ENCODE measurements at regions not wholly inside any gene's neighbourhood (a gene's known extent, or its start where the extent isn't known, plus 50 kb on each side); places are given as distances from the start of the nearest gene placed in this dataset.

DNA sequence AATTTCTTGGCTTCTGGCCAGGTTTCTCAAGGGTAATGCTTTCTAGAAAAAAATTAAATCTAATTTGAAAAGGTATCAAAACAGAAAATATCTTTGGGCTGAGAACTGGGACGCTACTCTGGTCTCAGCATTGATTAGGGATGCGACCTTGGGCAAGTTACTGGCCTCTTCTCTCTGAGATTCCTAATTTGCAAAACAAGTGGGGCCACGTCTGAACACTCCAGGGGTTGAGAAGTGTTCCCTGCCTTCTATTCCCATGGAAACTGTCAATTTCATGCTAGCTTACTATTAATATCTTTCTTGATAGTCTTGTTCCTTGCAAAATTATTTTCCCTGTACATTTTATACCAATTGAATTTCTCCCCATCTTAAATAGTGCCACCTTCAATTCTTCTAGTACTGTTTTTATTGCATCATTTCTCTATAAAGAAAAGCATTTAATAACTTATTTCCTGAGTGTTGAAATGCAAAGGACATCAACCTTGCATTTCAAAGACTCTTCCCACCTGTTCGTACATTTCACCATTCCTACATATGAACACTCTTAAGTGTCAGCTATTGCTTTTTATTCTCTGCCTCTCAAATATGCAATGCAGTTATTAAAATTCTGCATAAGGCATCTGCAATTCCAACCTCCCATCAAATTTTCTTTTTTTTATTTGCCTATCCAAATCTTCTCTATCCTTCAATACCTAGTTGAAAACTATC, 118.3 kb upstream of the DSEL start:
- DNase-seq (ENCODE audit: low spot score), result no peak
- H3K27ac ChIP-seq (ENCODE audit: low read depth in 1 of 2, low read length in 2 of 2), result no peak overlapping the region
- no peak for TF ChIP-seq RAD21 (IDR thresholded peaks at IDR 0.05)
- no peak for TF ChIP-seq YY1 (IDR thresholded peaks at IDR 0.05)
- no peak for TF ChIP-seq JUND (IDR thresholded peaks at IDR 0.05)
- TF ChIP-seq, protein P1, sequence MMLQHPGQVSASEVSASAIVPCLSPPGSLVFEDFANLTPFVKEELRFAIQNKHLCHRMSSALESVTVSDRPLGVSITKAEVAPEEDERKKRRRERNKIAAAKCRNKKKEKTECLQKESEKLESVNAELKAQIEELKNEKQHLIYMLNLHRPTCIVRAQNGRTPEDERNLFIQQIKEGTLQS (IDR thresholded peaks at IDR 0.05), result no peak
- TF ChIP-seq, protein P2, sequence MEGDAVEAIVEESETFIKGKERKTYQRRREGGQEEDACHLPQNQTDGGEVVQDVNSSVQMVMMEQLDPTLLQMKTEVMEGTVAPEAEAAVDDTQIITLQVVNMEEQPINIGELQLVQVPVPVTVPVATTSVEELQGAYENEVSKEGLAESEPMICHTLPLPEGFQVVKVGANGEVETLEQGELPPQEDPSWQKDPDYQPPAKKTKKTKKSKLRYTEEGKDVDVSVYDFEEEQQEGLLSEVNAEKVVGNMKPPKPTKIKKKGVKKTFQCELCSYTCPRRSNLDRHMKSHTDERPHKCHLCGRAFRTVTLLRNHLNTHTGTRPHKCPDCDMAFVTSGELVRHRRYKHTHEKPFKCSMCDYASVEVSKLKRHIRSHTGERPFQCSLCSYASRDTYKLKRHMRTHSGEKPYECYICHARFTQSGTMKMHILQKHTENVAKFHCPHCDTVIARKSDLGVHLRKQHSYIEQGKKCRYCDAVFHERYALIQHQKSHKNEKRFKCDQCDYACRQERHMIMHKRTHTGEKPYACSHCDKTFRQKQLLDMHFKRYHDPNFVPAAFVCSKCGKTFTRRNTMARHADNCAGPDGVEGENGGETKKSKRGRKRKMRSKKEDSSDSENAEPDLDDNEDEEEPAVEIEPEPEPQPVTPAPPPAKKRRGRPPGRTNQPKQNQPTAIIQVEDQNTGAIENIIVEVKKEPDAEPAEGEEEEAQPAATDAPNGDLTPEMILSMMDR (IDR thresholded peaks at IDR 0.05; ENCODE audit: low read depth, low read length, missing input control), result no peak
- TF ChIP-seq HNF4A (conservative IDR thresholded peaks at IDR 0.05), result no peak
- no peak for TF ChIP-seq RXRA (IDR thresholded peaks at IDR 0.05)
- no peak for TF ChIP-seq SP1 (IDR thresholded peaks at IDR 0.05)
- no peak for TF ChIP-seq FOXA2 (IDR thresholded peaks at IDR 0.05)
- WGBS, result 68% methylated on average over 4 of the region's 4 CpGs
- H3K36me3 ChIP-seq (ENCODE audit: control insufficient read depth in 4 of 4, insufficient read depth in 3 of 4, low read depth in 1 of 4, low read length in 3 of 4), result no peaks in the 10 kb centered on the region
- no peaks in the 10 kb centered on the region for H3K4me1 ChIP-seq (ENCODE audit: control insufficient read depth in 4 of 4, insufficient read depth in 4 of 4, low read length in 3 of 4)
- no peak overlapping the region for H3K4me3 ChIP-seq (ENCODE audit: low read depth in 1 of 3, low read length in 3 of 3)
- no peak overlapping the region for H3K9ac ChIP-seq (ENCODE audit: low read depth in 1 of 2, low read length in 2 of 2)
- H3K27me3 ChIP-seq (ENCODE audit: control insufficient read depth in 4 of 4, insufficient read depth in 4 of 4, low read length in 3 of 4), result no peaks in the 10 kb centered on the region
- no peaks in the 10 kb centered on the region for H3K9me3 ChIP-seq (ENCODE audit: control insufficient read depth in 4 of 4, low read length in 3 of 4)

GRCh38 chr18:67633939-67634338, 117.4 kb upstream of the DSEL start:
- DNase-seq (ENCODE audit: low spot score), result no peak
- Histone ChIP-seq H3K4me1 (ENCODE audit: control insufficient read depth in 4 of 4, insufficient read depth in 4 of 4, low read length in 3 of 4) (no peaks in the 10 kb centered on the region), H3K27me3 (ENCODE audit: control insufficient read depth in 4 of 4, insufficient read depth in 4 of 4, low read length in 3 of 4) (no peaks in the 10 kb centered on the region), H3K27ac (ENCODE audit: low read depth in 1 of 2, low read length in 2 of 2) (no peak overlapping the region), H3K9me3 (ENCODE audit: control insufficient read depth in 4 of 4, low read length in 3 of 4) (no peaks in the 10 kb centered on the region), H3K9ac (ENCODE audit: low read depth in 1 of 2, low read length in 2 of 2) (no peak overlapping the region), H3K4me3 (ENCODE audit: low read depth in 1 of 3, low read length in 3 of 3) (no peak overlapping the region), H3K36me3 (ENCODE audit: control insufficient read depth in 4 of 4, insufficient read depth in 3 of 4, low read depth in 1 of 4, low read length in 3 of 4) (no peaks in the 10 kb centered on the region)
- 90% methylated on average over 6 of the region's 6 CpGs for WGBS
- no peak for TF ChIP-seq FOXA1 (IDR thresholded peaks at IDR 0.05)
- no peak for TF ChIP-seq RAD21 (IDR thresholded peaks at IDR 0.05)
- TF ChIP-seq NR2F2 (IDR thresholded peaks at IDR 0.05), result no peak
- TF ChIP-seq, protein P3, sequence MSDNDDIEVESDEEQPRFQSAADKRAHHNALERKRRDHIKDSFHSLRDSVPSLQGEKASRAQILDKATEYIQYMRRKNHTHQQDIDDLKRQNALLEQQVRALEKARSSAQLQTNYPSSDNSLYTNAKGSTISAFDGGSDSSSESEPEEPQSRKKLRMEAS (IDR thresholded peaks at IDR 0.05), result no peak
- TF ChIP-seq GABPA (IDR thresholded peaks at IDR 0.05 in 1 of 2, conservative IDR thresholded peaks at IDR 0.05 in 1 of 2), result no peak
- no peak for TF ChIP-seq EGR1 (IDR thresholded peaks at IDR 0.05; ENCODE audit: low read depth in 2 of 2)
- TF ChIP-seq YY1 (IDR thresholded peaks at IDR 0.05), result no peak
- TF ChIP-seq, protein P1 (IDR thresholded peaks at IDR 0.05), result no peak
- no peak for TF ChIP-seq REST (IDR thresholded peaks at IDR 0.05)
- TF ChIP-seq ZBTB33 (IDR thresholded peaks at IDR 0.05), result no peak

All from liver (tissue), 8 donors.